Astrocyte of the hippocampus (primary cell): ENCODE measurements at regions not wholly inside any gene's neighbourhood (a gene's known extent, or its start where the extent isn't known, plus 50 kb on each side); places are given as distances from the start of the nearest gene placed in this dataset.
A peak's percentile ranks its signal among the peaks of the same experiment; 100 is the strongest.

Experiments
- DNase-seq: peaks from one replicate; pipeline ENCODE4 v3.0.0; 2011; ENCODE audit warnings: low read depth, low spot score

DNA sequence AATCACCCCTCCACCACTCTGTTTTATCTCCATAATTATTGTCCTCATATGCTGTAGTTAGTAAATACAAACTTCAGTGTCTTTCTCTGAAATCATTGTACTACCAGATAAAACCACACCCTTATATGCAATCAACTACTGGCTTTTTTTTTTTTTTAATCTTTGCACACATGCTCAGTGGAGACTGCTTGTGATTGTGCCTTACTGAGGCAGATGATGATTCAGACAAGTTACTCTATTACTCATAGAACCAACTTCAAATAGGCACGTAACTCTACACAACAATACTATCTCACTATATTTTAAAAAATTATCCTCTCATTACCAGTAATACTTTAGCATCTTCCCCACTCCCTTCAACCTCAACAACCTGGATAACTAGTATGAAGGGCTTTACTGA, 1278.4 kb upstream of the PIK3C3 start:
- DNase-seq: no peak

DNA sequence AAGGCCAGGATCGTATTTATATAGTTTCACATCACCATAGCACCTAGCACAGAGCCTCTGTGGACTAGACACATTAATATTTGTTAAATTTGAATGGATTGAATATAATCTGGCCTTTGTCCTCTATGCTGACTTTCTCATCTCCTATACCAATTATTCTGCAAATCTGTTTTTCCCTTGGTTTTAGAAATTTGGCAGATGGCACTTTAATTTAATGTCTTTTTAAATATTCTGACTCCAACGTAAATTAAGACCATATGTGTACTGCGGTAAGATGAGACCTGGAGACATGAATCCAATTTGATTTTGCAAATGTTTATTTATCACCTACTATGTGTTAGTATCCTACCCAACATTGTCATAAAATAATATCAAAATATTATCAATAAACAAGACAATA, 1281.9 kb upstream of the PIK3C3 start:
- DNase-seq: no peak

DNA sequence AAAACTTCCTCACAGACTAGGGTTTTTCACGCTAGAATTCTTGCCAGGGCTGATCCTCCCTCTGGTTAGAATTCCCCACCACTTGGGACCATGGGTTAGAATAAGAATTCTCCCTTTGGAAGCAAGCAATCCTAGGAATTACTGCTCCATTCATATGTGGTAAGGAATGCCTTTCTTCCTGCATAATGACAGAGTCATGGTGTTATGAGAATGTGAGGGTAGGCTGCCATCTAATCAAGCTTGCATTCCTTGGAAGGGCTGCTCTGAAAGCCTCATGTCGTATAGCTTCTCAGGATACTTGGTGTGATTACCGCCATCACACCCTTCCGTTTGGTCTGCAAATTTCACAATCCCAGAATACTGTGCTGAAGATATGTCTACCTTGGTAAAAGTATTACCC, 1282.4 kb upstream of the PIK3C3 start:
- DNase-seq: peak; percentile 90

DNA sequence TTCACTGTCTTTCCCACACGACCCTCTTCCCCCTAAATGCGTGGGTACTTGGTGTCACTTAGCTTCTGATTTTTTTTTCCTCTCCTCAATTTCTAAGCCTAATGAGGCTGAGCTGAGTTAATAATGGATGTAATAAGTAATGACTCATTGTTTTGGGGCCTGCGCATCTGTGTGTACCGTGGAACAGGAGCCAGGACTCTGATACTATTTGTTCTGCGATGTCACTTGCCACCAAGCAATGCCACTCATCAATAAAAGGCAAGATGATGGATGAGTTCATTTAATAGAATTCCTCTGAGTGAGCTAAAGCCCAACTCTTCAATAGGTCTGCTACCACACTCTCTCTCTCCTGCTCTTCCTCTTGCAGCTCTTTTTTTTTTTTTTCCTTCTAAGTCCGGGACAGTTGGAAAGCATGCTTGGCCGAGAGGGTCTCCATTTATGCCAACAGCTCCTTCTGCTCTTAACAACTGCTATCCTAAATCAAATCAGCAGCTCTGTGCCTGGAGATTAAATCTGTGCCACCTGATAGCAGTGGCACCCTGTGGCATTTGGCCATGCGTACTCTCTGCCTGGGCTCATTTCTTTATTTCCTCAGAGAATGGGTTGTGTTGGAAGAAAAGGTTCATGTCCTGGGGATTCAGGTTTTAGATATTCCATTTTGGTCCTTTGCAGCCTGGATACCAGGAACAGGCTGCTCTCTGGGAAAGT, 1284.2 kb upstream of the PIK3C3 start:
- peak; percentile 37 for DNase-seq

DNA sequence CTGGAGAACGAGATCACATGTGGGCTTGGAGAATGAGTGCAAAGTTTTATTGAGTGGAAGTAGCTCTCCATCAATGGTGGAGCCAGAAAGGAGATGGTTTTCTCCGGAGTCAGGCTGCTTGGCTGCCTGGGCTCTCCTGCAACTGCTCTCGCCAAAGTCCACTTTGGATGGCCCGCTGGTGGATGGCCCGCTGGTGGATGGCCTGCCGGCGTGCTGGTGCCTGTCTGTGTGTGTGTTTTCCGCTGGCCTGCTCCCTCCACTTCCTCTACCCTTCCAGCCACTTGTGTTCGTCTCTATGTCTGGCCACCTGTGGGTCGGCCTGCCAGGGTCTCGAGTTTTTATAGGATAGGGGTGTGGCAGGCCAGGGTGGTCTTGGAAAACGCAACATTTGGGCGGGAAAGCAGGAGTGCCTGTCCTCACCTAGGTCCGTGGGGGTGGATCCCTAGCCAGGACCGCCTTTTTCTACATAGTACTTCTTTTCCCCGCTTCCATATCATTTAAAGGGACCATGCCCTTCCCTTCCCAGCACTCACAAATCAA, 1292.1 kb upstream of the PIK3C3 start:
- no peak for DNase-seq

DNA sequence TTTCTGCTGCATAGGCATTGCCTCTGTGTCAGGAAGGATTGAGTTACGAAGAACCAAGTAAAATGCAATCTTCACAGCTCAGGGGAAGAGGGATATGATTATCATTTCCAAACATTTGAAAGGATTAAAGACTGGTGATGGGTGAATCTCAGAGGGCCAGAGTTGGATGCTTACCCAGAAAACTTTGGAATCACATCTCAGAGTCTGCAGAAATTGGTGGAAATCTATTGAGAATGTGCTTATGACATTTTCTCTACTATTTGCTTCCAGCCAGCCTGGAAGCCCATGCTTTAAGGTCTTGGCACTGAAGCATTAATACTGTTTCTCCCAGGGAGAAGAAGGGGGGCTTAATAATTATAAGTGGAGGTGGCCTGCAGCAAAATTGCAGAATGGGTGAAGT, 1301.4 kb upstream of the PIK3C3 start:
- no peak for DNase-seq

DNA sequence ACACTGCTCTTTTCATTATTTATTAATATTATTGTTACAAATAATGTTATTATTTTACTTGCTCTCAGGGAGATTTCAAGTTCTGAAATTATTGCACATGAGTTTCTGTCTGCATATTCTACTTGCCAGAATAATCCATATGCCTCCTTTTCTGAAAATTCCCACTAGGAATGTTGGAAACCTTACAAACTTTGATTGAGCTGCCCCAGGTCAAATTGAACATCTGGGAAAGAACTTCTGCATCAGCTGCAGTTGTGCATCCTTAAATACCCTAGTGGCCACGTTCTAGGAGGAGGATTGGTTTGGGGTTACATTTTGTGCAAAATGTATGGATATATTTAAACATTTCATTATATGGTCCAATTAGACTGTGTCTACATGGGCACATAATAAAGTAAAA, 1302.7 kb upstream of the PIK3C3 start:
- no peak for DNase-seq

DNA sequence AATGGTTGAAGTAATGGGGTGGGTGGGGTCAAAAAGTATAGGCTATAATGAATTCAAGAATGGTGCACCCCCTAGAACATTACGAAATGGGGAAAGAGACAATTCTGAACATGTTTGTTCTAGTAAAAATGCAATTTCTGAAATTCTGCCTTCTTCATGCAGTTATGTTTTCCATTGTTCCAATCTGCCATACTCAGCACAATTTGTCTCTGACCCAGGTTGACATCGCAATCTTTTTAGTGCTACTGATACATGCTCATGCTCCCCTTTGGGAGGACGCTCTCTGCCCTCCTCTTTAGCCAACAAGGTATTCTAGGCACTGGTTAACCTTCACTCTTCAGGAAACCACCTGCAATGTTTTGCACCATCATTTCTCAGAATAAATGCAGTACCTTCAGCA, 1303.9 kb upstream of the PIK3C3 start:
- no peak for DNase-seq

DNA sequence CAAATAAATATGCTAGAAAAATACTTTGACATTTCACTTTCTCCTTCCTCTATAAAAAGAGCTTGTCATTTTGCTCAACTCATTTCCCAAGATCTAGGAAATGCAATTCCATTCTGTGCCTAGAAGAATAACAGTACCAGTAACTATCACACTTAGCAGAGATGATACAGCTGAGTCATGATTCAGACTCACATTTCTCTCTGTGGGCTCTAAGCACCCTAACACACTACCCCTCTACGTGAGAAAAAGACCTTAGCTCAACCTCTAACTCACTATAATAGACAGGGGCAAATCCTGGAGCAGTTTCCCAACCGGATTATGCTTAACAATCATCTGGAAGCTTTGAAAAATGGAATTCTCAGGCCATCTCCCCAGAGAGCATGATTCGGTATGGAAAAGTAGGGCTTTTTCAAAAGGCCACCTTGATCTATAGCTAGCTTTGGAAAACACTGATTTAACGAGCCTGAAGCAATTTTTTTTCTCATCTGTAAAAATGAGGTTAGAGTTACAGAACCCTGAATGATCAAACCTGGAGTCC, 1312.3 kb upstream of the PIK3C3 start:
- DNase-seq: no peak

DNA sequence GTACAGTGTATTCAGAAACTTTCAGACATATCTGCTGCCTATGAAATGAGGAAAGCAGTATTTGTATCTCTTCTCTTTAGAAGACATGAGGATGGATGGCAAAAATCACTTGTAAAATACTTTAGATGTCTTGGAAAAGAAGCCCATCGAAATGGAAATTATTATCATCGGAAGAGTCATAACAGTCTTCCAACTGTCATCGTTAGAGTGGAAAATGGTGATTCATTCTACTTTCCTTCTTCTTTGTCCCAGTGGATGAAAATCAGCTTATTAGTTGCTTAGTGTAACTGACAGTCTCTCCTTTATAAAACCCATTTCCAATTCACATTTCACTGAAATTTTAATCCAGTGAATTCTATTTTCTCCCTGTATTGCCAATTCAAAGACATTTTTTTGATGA, 1323.7 kb upstream of the PIK3C3 start:
- no peak for DNase-seq

DNA sequence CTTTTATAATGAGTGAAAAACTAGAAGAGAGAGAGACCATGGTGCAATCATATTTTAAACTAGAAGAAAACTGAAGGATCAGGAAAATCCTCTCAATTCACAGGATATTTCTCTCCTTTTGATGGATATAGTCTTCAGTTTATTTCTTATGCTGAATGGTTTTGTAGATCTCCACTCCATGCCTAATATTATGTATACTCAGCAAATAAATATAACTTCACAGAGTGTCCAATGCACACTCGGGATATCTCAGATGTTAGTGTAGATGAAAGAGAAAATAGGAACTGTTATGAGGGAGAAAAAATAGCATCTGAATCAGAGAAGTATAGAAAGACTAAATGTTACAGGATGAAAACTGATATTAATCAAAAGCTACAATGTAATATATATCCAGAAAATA, 1324.5 kb upstream of the PIK3C3 start:
- DNase-seq: no peak

DNA sequence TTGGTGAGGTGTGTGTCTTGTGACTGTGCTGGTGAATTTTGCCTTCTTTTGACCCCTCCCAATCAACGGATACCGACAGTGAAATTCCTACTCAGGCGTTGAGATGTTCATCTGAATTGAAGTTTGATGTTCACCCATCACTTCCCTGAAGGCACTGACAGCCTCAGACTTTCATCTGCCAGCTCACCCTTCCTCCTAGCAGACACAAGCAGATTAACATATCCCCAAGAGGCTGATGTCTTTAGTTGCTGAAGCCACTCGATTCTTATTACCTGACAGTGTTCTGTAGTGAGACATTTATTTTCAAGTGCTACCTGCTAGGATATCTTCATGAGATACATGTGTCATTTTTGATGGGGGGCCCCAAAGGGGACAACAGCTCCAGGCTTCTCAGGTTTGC, 1330.1 kb upstream of the PIK3C3 start:
- no peak for DNase-seq

DNA sequence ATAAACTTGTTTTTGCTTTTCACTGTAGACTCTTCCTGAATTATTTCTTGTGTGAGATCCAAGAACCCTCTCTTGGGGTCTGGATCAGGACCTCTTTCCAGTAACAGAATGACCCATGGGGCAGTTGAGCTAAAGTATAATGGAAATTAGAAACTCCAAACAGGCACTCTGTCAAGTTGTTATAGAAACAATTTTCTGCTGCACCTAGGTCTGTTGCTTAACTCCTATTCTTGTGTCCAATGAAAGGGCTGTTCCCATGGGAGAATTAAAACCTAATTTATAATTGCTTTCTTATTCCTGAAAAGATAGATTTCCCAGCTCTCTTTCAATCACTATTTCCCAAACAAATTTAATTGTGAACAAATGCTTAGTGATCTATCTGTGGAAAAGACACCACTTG, 1341.3 kb upstream of the PIK3C3 start:
- no peak for DNase-seq

DNA sequence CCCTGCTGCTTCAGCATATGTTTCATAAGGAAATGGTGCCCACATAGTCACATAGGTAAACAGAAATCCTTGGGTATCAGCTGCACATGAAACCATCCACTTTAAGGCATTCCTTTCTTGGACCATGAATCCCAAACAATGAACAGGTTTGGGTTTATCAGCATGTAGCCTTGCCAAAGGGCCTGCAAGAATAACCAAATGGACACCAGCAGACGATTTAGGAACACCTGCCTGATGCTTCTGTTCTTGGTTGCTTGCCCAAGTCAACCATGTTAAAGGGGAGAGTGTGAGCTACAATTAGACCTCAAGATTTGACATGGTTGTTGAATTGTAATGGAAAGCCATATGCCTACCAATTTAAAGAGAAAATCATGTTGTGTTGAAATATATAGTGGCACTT, 1342.7 kb upstream of the PIK3C3 start:
- DNase-seq: no peak

DNA sequence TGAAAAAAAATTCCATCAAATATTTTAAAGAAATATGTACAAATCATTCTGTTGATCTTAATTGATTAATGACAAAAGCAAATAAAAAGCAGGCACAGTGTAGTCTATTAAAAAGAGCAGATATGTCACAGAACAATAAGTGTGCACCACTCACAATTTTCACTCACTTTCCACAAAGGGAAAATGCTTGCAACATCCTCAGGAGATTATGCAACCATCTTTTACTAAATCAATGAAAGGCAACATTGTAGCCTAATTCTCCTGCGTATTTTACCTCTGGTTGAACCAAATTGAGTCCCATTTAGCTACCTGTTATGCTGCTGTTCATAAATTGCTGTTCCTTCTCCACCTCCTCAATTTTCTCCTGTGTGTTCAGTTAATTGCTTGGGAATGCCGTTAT, 1346.8 kb upstream of the PIK3C3 start:
- DNase-seq: no peak

DNA sequence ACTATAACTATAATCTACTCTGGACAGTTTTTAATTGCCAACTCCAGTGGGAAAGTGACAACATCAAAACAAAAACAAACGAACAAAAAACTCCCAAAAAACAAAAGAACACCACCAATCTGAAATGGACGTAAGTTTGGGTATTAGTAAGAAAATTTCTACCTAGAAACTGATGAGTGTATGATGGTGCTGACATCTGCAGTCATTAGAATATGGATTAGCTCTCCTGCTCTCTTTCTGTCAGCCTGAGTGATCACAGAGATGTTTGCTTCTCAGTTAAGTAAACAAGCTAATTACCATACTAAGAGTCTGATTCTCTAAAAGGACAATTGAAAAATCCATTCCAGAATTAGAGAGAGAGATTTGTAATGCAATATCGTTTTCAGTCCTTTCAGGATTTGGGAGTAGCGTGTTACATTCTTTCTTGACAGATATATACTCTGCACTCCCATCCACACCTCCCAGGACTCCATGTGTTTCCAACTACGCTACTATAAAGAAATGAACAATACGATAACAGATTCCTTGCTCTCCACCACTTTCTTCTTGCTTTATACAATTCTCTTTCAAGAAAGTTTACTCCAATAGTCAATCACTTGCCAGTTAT, 1347.4 kb upstream of the PIK3C3 start:
- no peak for DNase-seq

DNA sequence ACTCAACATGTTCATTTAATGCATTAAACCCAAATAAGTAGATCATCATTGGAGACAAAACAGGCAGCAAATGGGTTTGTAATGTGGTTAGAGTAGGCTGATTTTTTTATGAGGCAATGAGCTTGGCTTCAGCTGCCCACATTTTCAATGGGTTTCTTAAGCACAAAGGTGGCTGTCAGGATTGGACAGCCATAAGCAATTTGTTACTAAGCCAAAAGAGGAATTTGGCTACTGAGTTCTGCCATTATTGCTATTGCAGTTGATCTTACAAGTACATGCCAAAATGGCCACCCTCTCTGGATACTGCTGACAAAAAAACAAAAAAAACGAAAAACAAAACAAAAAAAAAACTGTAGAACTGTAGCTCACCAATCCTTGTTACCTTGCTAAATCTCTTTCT, 1348.0 kb upstream of the PIK3C3 start:
- DNase-seq: peak; percentile 2

DNA sequence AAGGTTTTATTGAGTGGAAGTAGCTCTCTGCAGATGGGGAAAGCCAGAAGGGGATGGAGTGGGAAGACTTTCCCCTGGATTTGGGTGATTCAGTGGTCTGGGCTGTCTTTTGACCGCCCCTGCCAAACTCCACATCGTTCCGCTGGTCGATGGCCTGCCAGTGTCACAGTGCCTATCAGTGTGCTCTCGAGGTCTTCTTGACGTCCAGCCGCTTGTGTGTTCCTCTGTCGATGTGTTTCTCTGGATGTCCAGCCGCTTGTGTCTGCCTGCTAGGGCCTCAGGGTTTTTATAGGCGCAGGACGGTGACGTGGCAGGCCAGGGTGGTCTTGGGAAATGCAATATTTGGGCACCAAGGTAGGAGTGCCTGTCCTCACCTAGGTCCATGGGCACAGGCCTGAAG, 1371.4 kb upstream of the PIK3C3 start:
- no peak for DNase-seq

DNA sequence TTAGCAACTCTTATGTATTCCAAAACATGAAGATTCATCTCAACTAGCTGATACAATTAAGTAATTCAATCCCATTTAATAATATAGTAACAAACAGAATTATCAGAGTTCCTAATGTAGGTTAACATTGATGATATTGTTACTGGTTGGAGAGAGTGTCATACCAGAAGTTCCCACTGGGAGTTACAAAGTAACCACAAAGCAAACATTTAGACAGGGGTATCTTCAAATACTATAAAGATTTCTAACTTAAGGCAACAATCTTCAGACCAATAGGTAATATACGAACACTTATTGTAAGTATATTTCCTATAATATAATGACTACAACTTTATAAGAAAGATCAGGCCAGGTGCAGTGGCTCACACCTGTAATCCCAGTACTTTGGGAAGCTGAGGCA, 1372.9 kb upstream of the PIK3C3 start:
- no peak for DNase-seq

DNA sequence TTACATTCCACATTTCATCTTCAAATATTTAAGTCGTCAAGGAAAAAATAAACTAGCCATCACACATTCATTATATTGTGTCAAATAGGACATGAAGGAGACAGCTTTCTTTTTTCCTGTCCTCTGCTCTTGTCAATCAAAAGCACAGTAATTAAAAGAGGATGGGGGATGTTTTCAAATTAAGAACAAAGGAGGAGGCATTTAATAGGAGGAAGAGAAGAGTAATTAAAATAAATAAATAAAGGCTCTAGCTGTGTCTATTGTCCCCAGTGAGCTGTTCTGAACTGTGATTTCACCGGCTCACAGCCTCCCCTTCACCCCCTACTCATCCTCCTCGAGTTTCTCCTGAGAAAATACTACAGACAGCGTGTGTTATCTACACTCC, 1377.1 kb upstream of the PIK3C3 start:
- no peak for DNase-seq

DNA sequence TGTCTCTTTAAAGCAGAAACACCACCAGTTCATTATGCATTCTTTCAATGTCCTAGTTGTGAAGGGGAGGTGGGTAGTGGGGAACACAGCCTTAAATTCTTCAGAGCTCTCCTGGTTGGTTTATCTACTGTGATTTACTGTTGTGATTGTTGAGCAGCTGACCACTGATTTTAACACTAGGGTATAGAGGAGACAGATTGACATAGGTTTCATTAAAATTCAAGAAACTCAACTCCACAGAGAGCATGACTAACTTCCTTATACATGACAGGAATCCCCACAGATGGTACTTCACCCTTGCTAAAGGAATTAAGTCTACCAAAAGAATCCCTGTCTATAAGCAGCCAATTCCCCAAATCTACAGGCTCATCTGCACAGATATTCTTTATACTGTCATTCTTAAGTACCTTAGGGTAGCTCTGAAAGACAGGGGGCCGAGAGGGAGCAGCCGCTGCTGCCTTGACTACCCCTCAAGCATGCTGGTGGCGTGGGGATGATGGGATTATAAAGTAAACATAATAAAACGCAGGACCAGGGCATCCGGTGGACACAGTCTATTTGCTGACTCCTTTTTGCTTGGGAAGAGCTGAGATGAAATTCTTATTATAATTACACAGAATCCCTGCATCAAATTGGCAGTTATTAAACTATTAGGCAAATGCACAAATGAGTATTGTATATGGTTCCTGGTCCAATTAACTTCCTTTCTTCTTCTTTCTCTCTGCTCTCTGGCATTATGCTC, 1377.6 kb upstream of the PIK3C3 start:
- DNase-seq: peak; percentile 65

DNA sequence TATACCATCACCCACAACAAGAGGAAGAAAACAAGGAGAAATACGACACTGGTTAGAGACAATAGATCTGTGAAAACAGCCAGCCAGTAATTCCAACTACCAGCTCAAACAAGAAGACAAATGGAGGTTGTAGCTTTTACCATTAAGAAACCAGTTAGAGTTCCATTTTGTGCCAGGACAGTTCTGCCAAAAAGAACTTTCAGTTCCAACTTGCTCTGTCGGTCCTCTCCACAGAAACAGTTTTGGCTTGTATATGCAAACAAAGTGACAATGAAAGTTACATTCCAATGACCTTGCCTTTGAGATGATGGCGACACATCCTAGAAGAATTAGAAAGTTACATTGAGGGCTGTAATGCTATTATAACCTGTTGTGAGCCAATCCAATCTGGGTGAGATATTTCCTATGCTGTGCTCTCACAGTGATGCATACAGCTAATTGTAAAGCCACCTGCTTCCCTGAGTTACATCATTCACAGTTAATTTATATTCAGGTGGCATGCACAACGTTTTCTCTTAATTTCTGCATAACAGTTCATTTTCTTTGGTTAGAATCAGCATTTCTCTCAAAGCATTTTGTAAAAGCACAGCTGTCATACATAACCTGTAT, 1378.4 kb upstream of the PIK3C3 start:
- DNase-seq: peak; percentile 21
